T-helper 17 cell (primary cell): ENCODE measurements at regions not wholly inside any gene's neighbourhood (a gene's known extent, or its start where the extent isn't known, plus 50 kb on each side); places are given as distances from the start of the nearest gene placed in this dataset.
"Not testable (repeated sequence)": the region's sequence is repeated elsewhere in the genome, so short reads cannot be mapped to it uniquely, and the experiment has no call there.

Experiments
- ATAC-seq: fragments of 150-1000 bp; cut with Tn5 transposase; 2 replicates; pipeline ENCODE4 v1.10.0; 2021; ENCODE audit warnings: mild to moderate bottlenecking, moderate library complexity
- DNase-seq, 3 donors: peaks; one replicate each; pipeline versions ENCODE4 v3.0.0 to v3.0.0-alpha.2; 2020 to 2021
- H3K9me3 ChIP-seq: one replicate; pipeline ENCODE4 v1.7.0; 2013; ENCODE audit warnings: low read length, mild to moderate bottlenecking; ENCODE audit not compliant: control insufficient read depth, poor library complexity, severe bottlenecking
- H3K27ac Mint-ChIP-seq: one replicate; pipeline ENCODE4 v1.8.0; 2022; ENCODE audit warnings: mild to moderate bottlenecking, moderate library complexity, mixed read lengths
- H3K27me3 Mint-ChIP-seq: one replicate; pipeline ENCODE4 v1.8.0; 2022; ENCODE audit warnings: mixed read lengths
- H3K36me3 Mint-ChIP-seq: one replicate; pipeline ENCODE4 v1.8.0; 2022; ENCODE audit warnings: low read depth, mixed read lengths
- H3K4me1 Mint-ChIP-seq: one replicate; pipeline ENCODE4 v1.8.0; 2022; ENCODE audit warnings: mild to moderate bottlenecking, mixed read lengths
- H3K4me3 Mint-ChIP-seq: one replicate; pipeline ENCODE4 v1.8.0; 2022; ENCODE audit warnings: mild to moderate bottlenecking, moderate library complexity, mixed read lengths

GRCh38 chrY:17716329-17717043 is 163.5 kb downstream of the CDY2B start:
- DNase-seq, H3K27ac Mint-ChIP-seq, H3K4me3 Mint-ChIP-seq, H3K27me3 Mint-ChIP-seq, ATAC-seq, H3K4me1 Mint-ChIP-seq, H3K9me3 ChIP-seq, H3K36me3 Mint-ChIP-seq: not testable (repeated sequence)

- not testable (repeated sequence) for DNase-seq, H3K36me3 Mint-ChIP-seq, ATAC-seq, H3K9me3 ChIP-seq, H3K4me3 Mint-ChIP-seq, H3K27me3 Mint-ChIP-seq, H3K4me1 Mint-ChIP-seq, H3K27ac Mint-ChIP-seq
Observed at GRCh38 chrY:17668037-17668436, 212.0 kb downstream of the CDY2B start.

GRCh38 chrY:17643052-17643451 is 237.0 kb downstream of the CDY2B start:
- H3K4me1 Mint-ChIP-seq, DNase-seq, H3K4me3 Mint-ChIP-seq, H3K27ac Mint-ChIP-seq, H3K36me3 Mint-ChIP-seq, ATAC-seq, H3K9me3 ChIP-seq, H3K27me3 Mint-ChIP-seq: not testable (repeated sequence)

- H3K4me3 Mint-ChIP-seq, H3K36me3 Mint-ChIP-seq, H3K27me3 Mint-ChIP-seq, ATAC-seq, H3K27ac Mint-ChIP-seq, DNase-seq, H3K9me3 ChIP-seq, H3K4me1 Mint-ChIP-seq: not testable (repeated sequence)
Observed at GRCh38 chrY:17634484-17634883, 245.5 kb downstream of the CDY2B start.

- H3K4me3 Mint-ChIP-seq, H3K27ac Mint-ChIP-seq, ATAC-seq, H3K4me1 Mint-ChIP-seq, H3K27me3 Mint-ChIP-seq, H3K36me3 Mint-ChIP-seq, H3K9me3 ChIP-seq, DNase-seq: not testable (repeated sequence)
Observed at GRCh38 chrY:17611256-17611655, 268.8 kb downstream of the CDY2B start.

GRCh38 chrY:17610649-17611048 is 269.4 kb downstream of the CDY2B start:
- H3K9me3 ChIP-seq, H3K36me3 Mint-ChIP-seq, DNase-seq, H3K27me3 Mint-ChIP-seq, ATAC-seq, H3K4me3 Mint-ChIP-seq, H3K4me1 Mint-ChIP-seq, H3K27ac Mint-ChIP-seq: not testable (repeated sequence)

- H3K27me3 Mint-ChIP-seq, H3K4me1 Mint-ChIP-seq, ATAC-seq: not testable (repeated sequence)
Observed at GRCh38 chrY:17607150-17607549, 272.9 kb downstream of the CDY2B start.

GRCh38 chrY:17599263-17599662 is 280.8 kb downstream of the CDY2B start:
- H3K36me3 Mint-ChIP-seq, H3K4me3 Mint-ChIP-seq, H3K4me1 Mint-ChIP-seq, H3K27me3 Mint-ChIP-seq, DNase-seq, H3K27ac Mint-ChIP-seq, ATAC-seq, H3K9me3 ChIP-seq: not testable (repeated sequence)

More at GRCh38 chrY:17607150-17607549, 272.9 kb downstream of the CDY2B start:
- H3K36me3 Mint-ChIP-seq, H3K4me3 Mint-ChIP-seq, H3K9me3 ChIP-seq, H3K27ac Mint-ChIP-seq, DNase-seq: not testable (repeated sequence)

- H3K9me3 ChIP-seq, H3K4me3 Mint-ChIP-seq, H3K27me3 Mint-ChIP-seq, ATAC-seq, H3K4me1 Mint-ChIP-seq, DNase-seq, H3K27ac Mint-ChIP-seq, H3K36me3 Mint-ChIP-seq: not testable (repeated sequence)
Observed at GRCh38 chrY:17593748-17594147, 286.3 kb downstream of the CDY2B start.

GRCh38 chrY:17579956-17580519 is 300.0 kb downstream of the CDY2B start:
- H3K4me1 Mint-ChIP-seq, ATAC-seq, H3K36me3 Mint-ChIP-seq, H3K4me3 Mint-ChIP-seq, DNase-seq, H3K9me3 ChIP-seq, H3K27ac Mint-ChIP-seq, H3K27me3 Mint-ChIP-seq: not testable (repeated sequence)

- DNase-seq: peak in 1 of 3 donors; percentile 1
- not testable (repeated sequence) for H3K9me3 ChIP-seq, H3K36me3 Mint-ChIP-seq, H3K4me1 Mint-ChIP-seq, H3K27ac Mint-ChIP-seq, H3K27me3 Mint-ChIP-seq
- ATAC-seq: peak; percentile 68
- peak overlapping the region; percentile 41 for H3K4me3 Mint-ChIP-seq
Observed at GRCh38 chrY:17579131-17579955, 300.7 kb downstream of the CDY2B start.

- not testable (repeated sequence) for DNase-seq, H3K27me3 Mint-ChIP-seq, H3K27ac Mint-ChIP-seq, H3K9me3 ChIP-seq, H3K36me3 Mint-ChIP-seq, H3K4me3 Mint-ChIP-seq, H3K4me1 Mint-ChIP-seq, ATAC-seq
Observed at GRCh38 chrY:17563114-17563513, 316.9 kb downstream of the CDY2B start.
